DND-41 (cell line): ENCODE measurements at regions not wholly inside any gene's neighbourhood (a gene's known extent, or its start where the extent isn't known, plus 50 kb on each side); places are given as distances from the start of the nearest gene placed in this dataset.

Source experiments
- CTCF ChIP-seq: IDR thresholded peaks from 2 replicates; pipeline ENCODE4 v1.5.1; 2012; ENCODE audit warnings: borderline replicate concordance, low read length, moderate library complexity, mild to moderate bottlenecking; ENCODE audit not compliant: poor library complexity, severe bottlenecking; ENCODE audit errors: extremely low read depth
- EZH2 ChIP-seq: IDR thresholded peaks from 3 replicates; pipeline ENCODE4 v1.6.1; 2012; ENCODE audit warnings: borderline replicate concordance, low read depth, mild to moderate bottlenecking, moderate library complexity, low read length, inconsistent platforms; ENCODE audit not compliant: severe bottlenecking

GRCh38 chr3:178382449-178383061 is 153.7 kb upstream of the KCNMB2 start:
- TF ChIP-seq CTCF (no peak), EZH2 (no peak)
